Panc1 (cell line): ENCODE measurements at regions not wholly inside any gene's neighbourhood (a gene's known extent, or its start where the extent isn't known, plus 50 kb on each side); places are given as distances from the start of the nearest gene placed in this dataset.
"Not testable (repeated sequence)": the region's sequence is repeated elsewhere in the genome, so short reads cannot be mapped to it uniquely, and the experiment has no call there.

Source experiments
- ATAC-seq: fragments of 200-7000 bp; cut with Tn5 transposase; 2 replicates; pipeline ENCODE4 v1.9.1; 2020; ENCODE audit warnings: mild to moderate bottlenecking, moderate library complexity
- BruUV-seq: library from RNA; stranded (reverse); fragments of 400-500 nt; replicated peaks from 2 replicates; lab custom pipeline; 2021; lab: Mats Ljungman, UMichigan
- CTCF ChIA-PET: fragments of 300-600 bp; sonication (Branson Sonifier 250); formaldehyde crosslinking; loops from one replicate; lab custom pipeline; 2022; ENCODE audit warnings: antibody characterized with exemption; lab: Charles Lee
- POLR2A ChIA-PET: fragments of 300-600 bp; sonication (Branson Sonifier 250); formaldehyde crosslinking; loops from one replicate; lab custom pipeline; 2022; ENCODE audit warnings: antibody characterized with exemption; lab: Charles Lee
- DNase-seq: peaks from one replicate; pipeline ENCODE4 v3.0.0-alpha.2; 2010; ENCODE audit warnings: low read depth, low spot score
- H3K27ac ChIP-seq: 2 replicates; pipeline ENCODE4 v1.5.1; 2011; ENCODE audit warnings: mild to moderate bottlenecking, low read length, inconsistent platforms
- H3K27me3 ChIP-seq: fragments of 200-500 bp; sonication (Bioruptor generic); 2 replicates; pipeline ENCODE4 v1.6.0; 2014; ENCODE audit warnings: low read length, inconsistent platforms; ENCODE audit not compliant: control insufficient read depth, insufficient read depth
- H3K36me3 ChIP-seq: fragments of 200-500 bp; sonication (Bioruptor generic); 2 replicates; pipeline ENCODE4 v1.5.1; 2014; ENCODE audit warnings: inconsistent platforms, mild to moderate bottlenecking, low read length, moderate library complexity; ENCODE audit not compliant: control insufficient read depth, insufficient read depth
- H3K4me1 ChIP-seq: 2 replicates; pipeline ENCODE4 v1.5.1; 2011; ENCODE audit warnings: inconsistent platforms, mild to moderate bottlenecking, low read length, moderate library complexity; ENCODE audit not compliant: control insufficient read depth, insufficient read depth
- H3K4me3 ChIP-seq, 2 experiments: 2 replicates each; pipeline ENCODE4 v1.5.1; 2011 to 2012; ENCODE audit warnings: low read depth in 2 of 2, low read length in 2 of 2, mild to moderate bottlenecking in 2 of 2, inconsistent platforms in 1 of 2, moderate library complexity in 1 of 2
- H3K9me3 ChIP-seq: fragments of 200-500 bp; sonication (Bioruptor generic); 2 replicates; pipeline ENCODE4 v1.5.1; 2014; ENCODE audit warnings: low read depth, mild to moderate bottlenecking, inconsistent platforms, low read length, moderate library complexity; ENCODE audit not compliant: control insufficient read depth, insufficient read depth
- POLR2AphosphoS5 ChIP-seq: IDR thresholded peaks from 2 replicates; pipeline ENCODE4 v1.6.1; 2012; ENCODE audit warnings: mild to moderate bottlenecking, low read depth, low read length, moderate library complexity
- SIN3A ChIP-seq: IDR thresholded peaks from 2 replicates; pipeline ENCODE4 v1.6.1; 2012; ENCODE audit warnings: low read depth, mild to moderate bottlenecking, low read length, moderate library complexity, borderline replicate concordance; ENCODE audit not compliant: insufficient read depth
- TCF7L2 ChIP-seq: IDR thresholded peaks from 2 replicates; pipeline ENCODE4 v1.6.1; 2011; ENCODE audit warnings: mild to moderate bottlenecking, low read depth, low read length, inconsistent platforms
- in situ Hi-C: cut with HindIII; loops from 2 replicates; pipeline ENCODE4 v1.10.0; 2016; ENCODE audit warnings: low sequenced_read_pairs, low pct_unique_long_range_greater_than_20kb
- intact Hi-C: fragments of 100-400 bp; cut with micrococcal nuclease; formaldehyde crosslinking; loops from one replicate; pipeline ENCODE4 v1.10.0; 2022; ENCODE audit not compliant: unreplicated experiment
- TF ChIP-seq, protein P1 (sequence below): fragments of 450-650 bp; IDR thresholded peaks from 2 replicates; pipeline ENCODE4 v1.5.1; 2017; ENCODE audit warnings: mild to moderate bottlenecking
- TF ChIP-seq, protein P2 (sequence below), 2 experiments: IDR thresholded peaks; 2 replicates each; pipeline ENCODE4 v1.6.1; 2011 to 2012; ENCODE audit warnings: low read depth in 2 of 2, control low read depth in 1 of 2, low read length in 1 of 2, mild to moderate bottlenecking in 1 of 2, moderate library complexity in 1 of 2; ENCODE audit not compliant: insufficient read depth in 1 of 2

DNA sequence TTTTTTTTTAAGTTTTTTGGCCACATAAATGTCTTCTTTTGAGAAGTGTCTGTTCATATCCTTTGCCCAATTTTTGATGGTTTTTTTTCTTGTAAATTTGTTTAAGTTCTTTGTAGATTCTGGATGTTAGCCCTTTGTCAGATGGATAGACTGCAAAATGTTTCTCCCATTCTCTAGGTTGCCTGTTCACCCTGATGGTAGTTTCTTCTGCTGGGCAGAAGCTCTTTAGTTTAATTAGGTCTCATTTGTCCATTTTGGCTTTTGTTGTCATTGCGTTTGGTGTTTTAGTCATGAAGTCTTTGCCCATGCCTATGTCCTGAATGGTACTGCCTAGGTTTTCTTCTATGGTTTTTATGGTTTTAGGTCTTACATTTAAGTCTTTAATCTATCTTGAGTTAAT lies 320.9 kb upstream of the SETBP1 start:
- POLR2A ChIA-PET, result not testable (repeated sequence)

DNA sequence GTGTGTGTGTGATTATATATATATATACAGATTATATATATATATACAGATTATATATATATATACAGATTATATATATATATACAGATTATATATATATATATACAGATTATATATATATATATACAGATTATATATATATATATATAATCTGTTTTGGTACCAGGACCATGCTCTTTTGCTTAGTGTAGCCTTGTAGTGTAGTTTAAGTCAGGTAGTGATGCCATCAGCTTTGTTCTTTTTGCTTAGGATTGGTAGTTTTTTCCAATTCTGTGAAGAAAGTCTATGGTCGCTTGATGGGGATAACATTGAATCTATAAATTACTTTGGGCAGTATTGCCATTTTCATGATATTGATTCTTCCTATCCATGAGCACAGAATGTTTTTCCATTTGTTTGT lies 318.5 kb upstream of the SETBP1 start:
- DNase-seq, H3K27ac ChIP-seq, H3K4me1 ChIP-seq, POLR2A ChIA-PET, H3K27me3 ChIP-seq, H3K9me3 ChIP-seq, H3K4me3 ChIP-seq, CTCF ChIA-PET, in situ Hi-C loops, ATAC-seq, BruUV-seq, intact Hi-C loops, H3K36me3 ChIP-seq: not testable (repeated sequence)

More for the DNA sequence above, 320.9 kb upstream of the SETBP1 start:
- H3K27me3 ChIP-seq, H3K4me1 ChIP-seq, DNase-seq, CTCF ChIA-PET, H3K4me3 ChIP-seq, ATAC-seq, H3K36me3 ChIP-seq, BruUV-seq, in situ Hi-C loops, H3K9me3 ChIP-seq, H3K27ac ChIP-seq: not testable (repeated sequence)
- intact Hi-C loops, result loop anchor here (2.0 kb wide), 1 partner anchor 15 kb away; no protein-coding TSS in a partner anchor

DNA sequence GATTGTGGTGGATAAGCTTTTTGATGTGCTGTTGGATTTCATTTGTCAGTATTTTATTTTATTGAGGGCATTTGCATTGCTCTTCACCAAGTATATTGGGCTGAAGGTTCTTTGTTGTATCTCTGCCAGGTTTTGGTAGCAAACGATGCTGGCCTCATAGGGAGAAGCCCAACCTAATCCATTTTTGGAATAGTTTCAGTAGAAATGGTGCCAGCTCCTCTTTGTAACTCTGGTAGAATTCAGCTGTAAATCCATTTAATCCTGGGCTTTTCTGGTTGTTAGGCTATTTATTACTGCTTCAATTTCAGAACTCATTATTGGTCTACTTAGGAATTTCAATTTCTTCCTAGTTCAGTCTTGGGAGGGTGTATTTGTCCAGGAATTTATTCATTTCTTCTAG lies 309.8 kb upstream of the SETBP1 start:
- DNase-seq (no peak), ATAC-seq (no peak)
- CTCF ChIA-PET, result no interaction called here
- Histone ChIP-seq H3K4me3 (no peak overlapping the region), H3K9me3 (no peaks in the 10 kb centered on the region), H3K36me3 (no peaks in the 10 kb centered on the region), H3K4me1 (no peaks in the 10 kb centered on the region), H3K27ac (no peak overlapping the region), H3K27me3 (no peaks in the 10 kb centered on the region)
- POLR2A ChIA-PET, result no interaction called here
- BruUV-seq, result no TSS peak
- no peak for TF ChIP-seq POLR2AphosphoS5
- TF ChIP-seq, protein P1, sequence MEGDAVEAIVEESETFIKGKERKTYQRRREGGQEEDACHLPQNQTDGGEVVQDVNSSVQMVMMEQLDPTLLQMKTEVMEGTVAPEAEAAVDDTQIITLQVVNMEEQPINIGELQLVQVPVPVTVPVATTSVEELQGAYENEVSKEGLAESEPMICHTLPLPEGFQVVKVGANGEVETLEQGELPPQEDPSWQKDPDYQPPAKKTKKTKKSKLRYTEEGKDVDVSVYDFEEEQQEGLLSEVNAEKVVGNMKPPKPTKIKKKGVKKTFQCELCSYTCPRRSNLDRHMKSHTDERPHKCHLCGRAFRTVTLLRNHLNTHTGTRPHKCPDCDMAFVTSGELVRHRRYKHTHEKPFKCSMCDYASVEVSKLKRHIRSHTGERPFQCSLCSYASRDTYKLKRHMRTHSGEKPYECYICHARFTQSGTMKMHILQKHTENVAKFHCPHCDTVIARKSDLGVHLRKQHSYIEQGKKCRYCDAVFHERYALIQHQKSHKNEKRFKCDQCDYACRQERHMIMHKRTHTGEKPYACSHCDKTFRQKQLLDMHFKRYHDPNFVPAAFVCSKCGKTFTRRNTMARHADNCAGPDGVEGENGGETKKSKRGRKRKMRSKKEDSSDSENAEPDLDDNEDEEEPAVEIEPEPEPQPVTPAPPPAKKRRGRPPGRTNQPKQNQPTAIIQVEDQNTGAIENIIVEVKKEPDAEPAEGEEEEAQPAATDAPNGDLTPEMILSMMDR, result no peak
- no peak for TF ChIP-seq TCF7L2
- no peak for TF ChIP-seq SIN3A
- TF ChIP-seq, protein P2, sequence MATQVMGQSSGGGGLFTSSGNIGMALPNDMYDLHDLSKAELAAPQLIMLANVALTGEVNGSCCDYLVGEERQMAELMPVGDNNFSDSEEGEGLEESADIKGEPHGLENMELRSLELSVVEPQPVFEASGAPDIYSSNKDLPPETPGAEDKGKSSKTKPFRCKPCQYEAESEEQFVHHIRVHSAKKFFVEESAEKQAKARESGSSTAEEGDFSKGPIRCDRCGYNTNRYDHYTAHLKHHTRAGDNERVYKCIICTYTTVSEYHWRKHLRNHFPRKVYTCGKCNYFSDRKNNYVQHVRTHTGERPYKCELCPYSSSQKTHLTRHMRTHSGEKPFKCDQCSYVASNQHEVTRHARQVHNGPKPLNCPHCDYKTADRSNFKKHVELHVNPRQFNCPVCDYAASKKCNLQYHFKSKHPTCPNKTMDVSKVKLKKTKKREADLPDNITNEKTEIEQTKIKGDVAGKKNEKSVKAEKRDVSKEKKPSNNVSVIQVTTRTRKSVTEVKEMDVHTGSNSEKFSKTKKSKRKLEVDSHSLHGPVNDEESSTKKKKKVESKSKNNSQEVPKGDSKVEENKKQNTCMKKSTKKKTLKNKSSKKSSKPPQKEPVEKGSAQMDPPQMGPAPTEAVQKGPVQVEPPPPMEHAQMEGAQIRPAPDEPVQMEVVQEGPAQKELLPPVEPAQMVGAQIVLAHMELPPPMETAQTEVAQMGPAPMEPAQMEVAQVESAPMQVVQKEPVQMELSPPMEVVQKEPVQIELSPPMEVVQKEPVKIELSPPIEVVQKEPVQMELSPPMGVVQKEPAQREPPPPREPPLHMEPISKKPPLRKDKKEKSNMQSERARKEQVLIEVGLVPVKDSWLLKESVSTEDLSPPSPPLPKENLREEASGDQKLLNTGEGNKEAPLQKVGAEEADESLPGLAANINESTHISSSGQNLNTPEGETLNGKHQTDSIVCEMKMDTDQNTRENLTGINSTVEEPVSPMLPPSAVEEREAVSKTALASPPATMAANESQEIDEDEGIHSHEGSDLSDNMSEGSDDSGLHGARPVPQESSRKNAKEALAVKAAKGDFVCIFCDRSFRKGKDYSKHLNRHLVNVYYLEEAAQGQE (IDR thresholded peaks at IDR 0.05; ENCODE audit: insufficient read depth in 1 of 2, low read depth in 2 of 2, low read length in 1 of 2), result no peak
- in situ Hi-C loops (no loop called here), intact Hi-C loops (no loop called here)
